Heart right ventricle (tissue), 16 donors: ENCODE measurements at regions not wholly inside any gene's neighbourhood (a gene's known extent, or its start where the extent isn't known, plus 50 kb on each side); places are given as distances from the start of the nearest gene placed in this dataset.

Source experiments
- ATAC-seq, 8 donors: fragments of 200-7000 bp; cut with Tn5 transposase; one replicate each; pipeline ENCODE4 v1.9.1; 2020; ENCODE audit warnings: mild to moderate bottlenecking in 8 of 8, moderate library complexity in 8 of 8, moderate number of reproducible peaks in 1 of 8
- DNase-seq, 2 donors: peaks; one replicate each; pipeline ENCODE4 v3.0.0-alpha.2; 2020
- H3K27ac ChIP-seq, 10 donors: fragments of 200-600 bp; sonication (generic) in 2 of 10; one replicate each; pipeline versions ENCODE4 v1.5.0 to v1.8.0; 2020 to 2022; ENCODE audit warnings: mild to moderate bottlenecking in 3 of 10
- H3K27me3 ChIP-seq, 7 donors: fragments of 200-600 bp; one replicate each; pipeline ENCODE4 v1.8.0; 2021 to 2022; ENCODE audit warnings: mild to moderate bottlenecking in 2 of 7
- H3K36me3 ChIP-seq, 9 donors: fragments of 200-600 bp; sonication (generic) in 1 of 9; one replicate each; pipeline versions ENCODE4 v1.5.0 to v1.8.0; 2020 to 2022; ENCODE audit warnings: mild to moderate bottlenecking in 2 of 9
- H3K4me1 ChIP-seq, 9 donors: fragments of 200-600 bp; sonication (generic) in 1 of 9; one replicate each; pipeline versions ENCODE4 v1.5.0 to v1.8.0; 2020 to 2022; ENCODE audit warnings: mild to moderate bottlenecking in 4 of 9
- H3K4me3 ChIP-seq, 10 donors: fragments of 200-600 bp; sonication (generic) in 2 of 10; one replicate each; pipeline versions ENCODE4 v1.5.0 to v1.8.0; 2020 to 2022; ENCODE audit warnings: mild to moderate bottlenecking in 7 of 10, moderate library complexity in 2 of 10
- H3K9me3 ChIP-seq, 11 donors: fragments of 200-600 bp in 10 of 11; sonication (generic) in 2 of 11; one replicate each; pipeline versions ENCODE4 v1.5.0 to v1.8.0; 2013 to 2022; ENCODE audit warnings: mild to moderate bottlenecking in 2 of 11, control low read depth in 1 of 11, moderate library complexity in 1 of 11
- CTCF ChIP-seq, 9 donors: fragments of 200-600 bp; sonication (generic) in 2 of 9; IDR thresholded peaks; one replicate each; pipeline versions ENCODE4 v1.5.0 to v1.8.0; 2021 to 2022; ENCODE audit warnings: antibody characterized with exemption in 9 of 9, mild to moderate bottlenecking in 5 of 9, moderate library complexity in 1 of 9
- WGBS, 2 donors: extraction: QIAGEN DNeasy Blood & Tissue Kit; methylation state at CpG; one replicate each; pipeline ENCODE4 v1.1.7; 2013; ENCODE audit warnings: inconsistent platforms in 1 of 2; 5-methylcytosine and 5-hydroxymethylcytosine counted together
- intact Hi-C, 10 donors: fragments of 100-400 bp; cut with DNase I; formaldehyde crosslinking; loops; one replicate each; pipeline versions ENCODE4 v1.11.1 to v1.14.2; 2022
- donor health status: Arrhythmogenic right ventricular cardiomyopathy.
- donor health status: ischemic (EF 13 %, LVEDD 7.1; RV severe dilation, severe dysfunction).
- donor health status: healthy with polysubstance abuse.
- donor health status: DM: no; HTN: yes; CAD: no.
- donor health status: DM: no; HTN: no; CAD: no.
- donor health status: ischemic (EF 25% LVEDD 6.9; RV normal size, moderate dysfunction).
- donor health status: ischemic (EF 25% LVEDD 5.7; RV mildly dilated, moderate dysfunction).
- donor health status: healthy.
- donor health status: DM: yes; HTN: yes; CAD: no.
- donor health status: Ischemic cardiomyopathy.
- donor health status: ischemic (EF 35%, LVEDD 5.7; RV mildly dilated, moderate dysfunction).
- donor health status: nonischemic (EF 11% LVEDD 7.7; RV severe dilation, severe dysfunction).
- donor health status: DM: yes; HTN: yes; CAD: no.
- donor health status: PGD.
- donor health status: ischemic (EF 29% LVEDD 5.4; RV normal size, mild dysfunction).
- donor health status: nonischemic (EF 23%, LVEDD 6.1; RV moderate dilation, normal function).

- Histone ChIP-seq H3K27ac (no peak overlapping the region), H3K36me3 (no peaks in the 10 kb centered on the region), H3K4me3 (no peak overlapping the region), H3K27me3 (peaks cover 0 to 12% (median 0%) of the 10 kb centered on the region in 7 donors), H3K4me1 (peaks cover 0 to 16% (median 8%) of the 10 kb centered on the region in 9 donors), H3K9me3 (no peaks in the 10 kb centered on the region)
- TF ChIP-seq CTCF (IDR thresholded peaks at IDR 0.05) = no peak
- intact Hi-C loops = no loop called here
- DNase-seq (no peak), ATAC-seq (no peak)
- WGBS, 2 donors = 93 to 97% methylated on average over 5 of the region's 5 CpGs
Measured at GRCh38 chr7:108627476-108628051, 57.9 kb downstream of the DNAJB9 start.

GRCh38 chr7:108628678-108629077 lies 59.0 kb downstream of the DNAJB9 start:
- H3K36me3 ChIP-seq = no peaks in the 10 kb centered on the region
- no peaks in the 10 kb centered on the region for H3K9me3 ChIP-seq
- peaks cover 0 to 12% (median 0%) of the 10 kb centered on the region in 7 donors for H3K27me3 ChIP-seq
- H3K27ac ChIP-seq = no peak overlapping the region
- 78 to 86% methylated on average over 3 of the region's 3 CpGs for WGBS, 2 donors
- intact Hi-C loops = no loop called here
- no peak for DNase-seq
- ATAC-seq = no peak
- peaks cover 0 to 16% (median 8%) of the 10 kb centered on the region in 9 donors for H3K4me1 ChIP-seq
- TF ChIP-seq CTCF (IDR thresholded peaks at IDR 0.05) = no peak
- no peak overlapping the region for H3K4me3 ChIP-seq

GRCh38 chr7:108629651-108630400 lies 60.2 kb downstream of the DNAJB9 start:
- Histone ChIP-seq H3K4me1 (peaks cover 0 to 16% (median 8%) of the 10 kb centered on the region in 9 donors), H3K9me3 (peaks cover 0 to under 1% (median 0%) of the 10 kb centered on the region in 11 donors), H3K27me3 (peaks cover 0 to 4% (median 0%) of the 10 kb centered on the region in 7 donors), H3K27ac (peak overlapping the region in 1 of 10 donors; percentile 52), H3K36me3 (no peaks in the 10 kb centered on the region), H3K4me3 (no peak overlapping the region)
- intact Hi-C loops = loop anchor here in 1 of 10 donors (10.0 kb wide), 1 partner anchor 1295 kb away; no protein-coding TSS in a partner anchor
- ATAC-seq (peak in 6 of 8 donors; percentile 53 to 79 (median 62)), DNase-seq (peak; percentile 7 to 35)
- no peak for TF ChIP-seq CTCF (IDR thresholded peaks at IDR 0.05)
- 28 to 42% methylated on average over 2 of the region's 2 CpGs for WGBS, 2 donors

GRCh38 chr7:108634036-108634435 lies 64.4 kb downstream of the DNAJB9 start:
- no peak for TF ChIP-seq CTCF (IDR thresholded peaks at IDR 0.05)
- Histone ChIP-seq H3K27ac (no peak overlapping the region), H3K4me1 (peaks cover 0 to 16% (median 8%) of the 10 kb centered on the region in 9 donors), H3K9me3 (peaks cover 0 to 7% (median 0%) of the 10 kb centered on the region in 11 donors), H3K36me3 (no peaks in the 10 kb centered on the region), H3K27me3 (no peaks in the 10 kb centered on the region), H3K4me3 (no peak overlapping the region)
- DNase-seq (no peak), ATAC-seq (no peak)
- 79 to 86% methylated on average over 2 of the region's 2 CpGs for WGBS, 2 donors
- intact Hi-C loops = loop anchor here in 1 of 10 donors (10.0 kb wide), 1 partner anchor 1291 kb away; no protein-coding TSS in a partner anchor
